Fibroblast of upper back skin (primary cell): ENCODE measurements at regions not wholly inside any gene's neighbourhood (a gene's known extent, or its start where the extent isn't known, plus 50 kb on each side); places are given as distances from the start of the nearest gene placed in this dataset.
"Not testable (repeated sequence)": the region's sequence is repeated elsewhere in the genome, so short reads cannot be mapped to it uniquely, and the experiment has no call there.

Source experiments
- DNase-seq: peaks from one replicate; pipeline ENCODE4 v3.0.0-alpha.2; 2013

GRCh38 chr22:23459645-23460516, 120.2 kb downstream of the IGLL1 start:
- not testable (repeated sequence) for DNase-seq

GRCh38 chr22:23458663-23459541, 121.2 kb downstream of the IGLL1 start:
- no peak for DNase-seq

DNA sequence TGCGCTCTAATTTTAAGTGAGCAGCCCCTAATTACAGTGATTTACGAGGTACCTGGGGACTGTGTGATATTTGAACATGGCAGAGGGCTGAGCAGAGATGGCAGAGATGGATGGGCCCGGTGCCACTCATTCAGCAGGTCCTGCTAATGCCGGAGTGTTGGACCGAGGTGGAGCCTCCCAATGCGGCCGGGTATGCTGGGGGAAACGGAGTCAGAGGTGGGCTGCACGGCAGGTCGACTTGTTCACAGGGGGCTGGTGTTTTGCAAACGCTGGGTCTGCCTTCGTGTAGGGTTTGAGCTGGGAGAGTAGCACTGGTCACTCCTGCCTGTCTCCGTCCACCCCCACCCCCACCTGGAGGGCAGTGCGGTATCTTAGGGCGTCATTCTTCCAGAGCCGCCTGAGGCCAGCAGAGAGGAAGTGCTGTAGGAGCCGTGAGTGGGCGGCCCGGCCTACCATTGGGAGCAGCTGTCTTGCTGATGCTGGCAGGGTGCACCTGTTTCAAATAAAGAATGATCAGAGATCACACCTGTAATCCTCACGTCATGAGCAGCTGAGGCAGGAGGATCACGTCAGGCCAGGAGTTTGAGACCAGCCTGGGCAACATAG, 122.6 kb downstream of the IGLL1 start:
- no peak for DNase-seq

- not testable (repeated sequence) for DNase-seq
Observed at GRCh38 chr22:23456666-23457379, 123.3 kb downstream of the IGLL1 start.

DNA sequence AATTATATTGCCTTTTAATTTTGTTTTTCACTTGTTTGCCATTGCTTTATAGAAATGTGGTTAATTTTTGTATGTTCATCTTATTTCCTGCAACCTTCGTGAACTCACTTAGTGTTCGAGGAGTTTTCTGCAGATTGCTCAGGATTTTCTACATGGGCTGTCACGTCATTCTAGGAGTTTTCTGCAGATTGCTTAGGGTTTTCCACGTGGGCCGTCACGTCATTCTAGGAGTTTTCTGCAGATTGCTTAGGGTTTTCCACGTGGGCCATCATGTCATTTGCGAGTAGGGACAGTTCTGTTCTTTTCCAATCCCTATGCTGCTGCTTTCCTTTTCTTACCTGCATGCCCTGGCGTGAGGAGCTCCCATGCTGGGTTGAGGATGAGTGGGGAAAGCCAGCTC, 125.7 kb downstream of the IGLL1 start:
- DNase-seq, result not testable (repeated sequence)

GRCh38 chr22:23453277-23453676, 126.8 kb downstream of the IGLL1 start:
- DNase-seq, result no peak

DNA sequence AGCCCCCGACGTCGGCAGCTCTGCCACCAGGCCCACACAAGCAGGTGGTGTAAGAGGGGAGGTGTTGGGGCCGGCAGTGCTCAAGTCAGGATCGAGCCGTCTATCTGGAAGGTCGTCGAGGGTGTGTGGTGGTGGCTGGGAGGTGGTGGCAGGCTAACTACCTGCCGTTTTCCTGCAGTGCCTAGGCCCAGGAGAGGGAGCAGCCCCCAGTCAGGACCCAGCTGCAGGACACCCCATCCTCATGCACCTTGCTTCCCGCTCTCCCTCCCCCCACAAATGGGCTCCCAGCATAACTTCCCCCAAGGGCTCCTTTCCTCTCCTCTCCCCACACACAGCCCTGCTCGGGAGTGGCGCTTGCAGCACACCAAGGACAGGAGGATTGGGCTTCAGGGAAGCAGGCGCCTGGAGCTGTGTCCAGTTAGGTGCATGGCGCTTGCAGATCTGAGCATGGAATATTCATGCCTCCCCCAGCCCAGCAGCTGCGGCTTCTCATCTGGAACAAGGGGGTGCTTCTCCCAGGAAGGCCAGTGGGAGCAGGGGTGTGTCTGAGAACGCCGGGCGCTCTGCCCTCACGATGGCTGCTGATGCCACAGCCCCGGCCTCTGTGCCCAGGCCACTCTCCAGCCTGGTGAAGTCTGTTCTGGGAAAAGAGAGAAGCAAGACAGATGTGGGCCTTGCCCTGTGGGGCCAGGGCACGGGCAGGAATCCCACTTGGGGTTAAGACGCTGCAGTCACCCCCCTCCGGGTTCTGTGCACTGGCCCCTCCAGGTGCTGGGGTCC, 127.7 kb downstream of the IGLL1 start:
- DNase-seq, result no peak

- not testable (repeated sequence) for DNase-seq
Observed at GRCh38 chr22:23451452-23452230, 128.4 kb downstream of the IGLL1 start.

DNA sequence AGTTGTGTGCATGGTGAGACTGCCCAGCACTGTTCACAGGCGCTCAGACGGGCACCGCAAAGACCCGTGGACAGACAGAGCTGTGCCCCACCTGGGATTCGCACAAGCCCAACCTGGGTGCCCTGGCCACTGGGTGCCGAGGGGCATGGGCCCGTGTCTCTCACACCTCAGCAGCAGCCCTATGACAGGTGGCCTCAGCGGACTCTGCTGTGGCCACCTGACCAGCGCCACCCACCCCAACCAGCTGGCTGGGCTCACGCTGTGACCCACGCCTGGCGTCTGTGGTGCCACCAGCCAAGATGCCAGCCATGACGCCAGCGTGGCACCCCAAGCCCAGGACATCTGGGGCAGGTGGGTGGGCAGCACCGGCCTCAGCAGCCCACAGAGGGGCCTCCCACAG, 129.3 kb downstream of the IGLL1 start:
- not testable (repeated sequence) for DNase-seq

- DNase-seq, result no peak
Observed at GRCh38 chr22:23450434-23450795, 129.7 kb downstream of the IGLL1 start.

DNA sequence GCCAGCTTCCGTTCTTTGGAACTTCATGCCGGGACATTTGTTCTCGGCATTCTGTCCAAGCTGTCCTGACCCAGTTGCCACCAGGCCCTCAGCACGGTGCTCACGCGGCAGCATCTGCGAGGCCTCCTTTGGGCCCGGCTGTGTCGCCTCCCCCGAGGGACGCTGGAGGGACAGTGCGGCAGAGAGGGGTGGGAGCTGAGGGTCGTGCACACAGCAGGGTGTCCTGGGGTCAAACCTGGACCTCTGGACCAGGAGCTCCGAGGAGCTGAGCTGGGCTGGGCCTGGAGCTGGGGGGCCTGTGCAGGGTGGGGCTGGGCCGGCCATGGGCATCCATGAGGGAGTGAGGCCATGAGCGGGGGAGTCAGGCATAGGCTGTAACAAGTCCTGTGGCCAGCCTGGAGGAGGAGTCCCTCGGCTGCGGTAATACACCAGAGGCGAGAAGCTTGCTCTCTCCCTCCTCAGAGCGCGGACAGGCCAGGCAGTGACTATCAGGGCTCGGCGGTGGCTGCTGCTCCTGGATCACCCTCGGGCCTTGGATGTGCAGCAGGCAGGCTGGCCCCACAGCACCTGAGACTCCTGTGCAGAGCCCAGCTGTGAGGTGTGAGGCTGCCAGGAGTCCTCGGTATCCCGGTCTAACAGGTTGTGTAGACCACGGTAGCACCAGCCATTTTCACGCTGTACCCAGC, 130.2 kb downstream of the IGLL1 start:
- not testable (repeated sequence) for DNase-seq

DNA sequence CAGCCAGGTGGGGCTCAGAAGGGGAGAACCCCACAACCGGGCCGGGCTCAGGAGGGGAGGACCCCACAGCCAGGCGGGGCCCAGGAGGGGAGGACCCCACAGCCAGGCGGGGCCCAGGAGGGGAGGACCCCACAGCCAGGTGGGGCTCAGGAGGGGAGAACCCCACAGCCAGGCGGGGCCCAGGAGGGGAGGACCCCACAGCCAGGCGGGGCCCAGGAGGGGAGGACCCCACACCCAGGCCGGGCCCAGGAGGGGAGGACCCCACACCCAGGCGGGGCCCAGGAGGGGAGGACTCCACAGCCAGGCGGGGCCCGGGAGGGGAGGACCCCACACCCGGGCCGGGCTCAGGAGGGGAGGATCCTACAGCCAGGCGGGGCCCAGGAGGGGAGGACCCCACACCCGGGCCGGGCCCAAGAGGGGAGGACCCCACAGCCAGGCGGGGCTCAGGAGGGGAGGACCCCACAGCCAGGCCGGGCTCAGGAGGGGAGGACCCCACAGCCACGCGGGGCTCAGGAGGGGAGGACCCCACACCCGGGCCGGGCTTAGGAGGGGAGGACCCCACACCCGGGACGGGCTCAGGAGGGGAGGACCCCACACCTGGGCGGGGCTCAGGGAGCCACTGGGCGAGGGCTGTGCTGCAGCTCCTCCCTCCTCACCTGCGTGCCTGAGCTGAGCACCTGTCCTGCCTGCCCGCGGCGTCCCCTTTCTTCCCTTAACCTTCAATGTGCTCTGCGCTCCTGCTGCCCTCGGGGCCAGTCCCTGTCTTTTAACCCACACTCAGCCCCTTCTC, 131.4 kb downstream of the IGLL1 start:
- not testable (repeated sequence) for DNase-seq

DNA sequence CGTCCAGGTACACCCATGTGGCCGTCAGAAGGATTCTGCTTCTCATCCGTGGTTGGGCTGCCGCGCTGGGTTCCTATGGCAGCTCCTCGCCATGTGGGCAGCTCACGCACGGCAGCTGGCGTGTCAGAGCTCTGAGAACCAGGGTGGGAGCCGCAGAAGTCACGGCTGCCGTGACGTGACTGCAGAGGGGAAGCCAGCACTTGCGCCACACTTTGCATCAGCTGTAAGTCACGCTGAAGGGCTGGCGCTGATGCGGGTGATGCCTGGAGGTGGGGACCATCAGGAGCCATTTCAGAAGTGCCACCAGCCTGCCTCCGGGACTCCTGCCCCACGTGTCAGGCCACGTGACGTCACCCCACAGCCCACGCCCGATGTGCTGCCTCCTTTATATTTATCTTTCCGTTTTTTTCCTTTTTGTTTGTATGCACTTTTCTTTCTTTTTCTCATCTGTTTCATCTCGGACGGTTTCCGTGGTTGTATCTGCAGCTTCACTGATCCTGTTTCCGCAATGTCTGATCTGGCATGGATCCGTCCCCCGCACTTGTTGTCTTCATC, 133.2 kb downstream of the IGLL1 start:
- no peak for DNase-seq

DNA sequence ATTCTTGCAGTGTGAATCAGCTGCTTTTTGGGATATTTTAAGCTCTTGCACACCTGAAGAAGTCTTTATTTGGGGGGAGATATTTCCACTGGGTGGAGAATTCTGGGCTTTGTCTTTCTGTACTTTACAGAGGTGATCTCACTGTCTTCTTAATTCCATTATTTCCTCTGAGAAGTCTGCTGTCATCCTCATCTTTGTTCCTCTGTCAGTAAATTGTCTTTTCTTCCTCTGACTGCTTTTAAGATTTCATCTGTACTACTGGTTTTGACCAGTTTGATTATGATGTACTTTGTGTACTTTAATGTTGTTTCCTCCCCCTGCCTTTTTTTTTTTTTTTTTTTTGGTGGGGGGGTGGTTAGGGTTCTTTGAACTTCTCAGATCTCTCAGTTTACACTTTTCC, 133.9 kb downstream of the IGLL1 start:
- DNase-seq, result not testable (repeated sequence)

GRCh38 chr22:23443905-23444304, 136.2 kb downstream of the IGLL1 start:
- not testable (repeated sequence) for DNase-seq

DNA sequence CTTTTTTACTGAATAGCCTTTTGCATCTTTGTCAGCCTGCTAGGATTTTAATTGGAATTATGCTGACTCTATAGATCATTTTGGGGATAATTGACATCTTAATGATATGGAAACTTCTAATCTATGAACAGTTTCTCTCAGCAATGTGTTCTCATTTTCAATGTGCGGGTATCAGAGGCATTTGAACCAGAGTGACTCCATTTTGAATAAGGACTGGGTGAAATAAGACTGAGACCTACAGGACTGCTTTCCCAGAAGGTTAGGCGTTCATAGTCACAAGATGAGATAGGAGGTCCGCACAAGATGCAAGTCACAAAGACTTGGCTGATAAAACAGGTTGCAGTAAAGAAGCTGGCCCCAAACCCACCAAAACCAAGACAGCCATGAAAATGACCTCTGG, 140.5 kb downstream of the IGLL1 start:
- DNase-seq, result not testable (repeated sequence)

DNA sequence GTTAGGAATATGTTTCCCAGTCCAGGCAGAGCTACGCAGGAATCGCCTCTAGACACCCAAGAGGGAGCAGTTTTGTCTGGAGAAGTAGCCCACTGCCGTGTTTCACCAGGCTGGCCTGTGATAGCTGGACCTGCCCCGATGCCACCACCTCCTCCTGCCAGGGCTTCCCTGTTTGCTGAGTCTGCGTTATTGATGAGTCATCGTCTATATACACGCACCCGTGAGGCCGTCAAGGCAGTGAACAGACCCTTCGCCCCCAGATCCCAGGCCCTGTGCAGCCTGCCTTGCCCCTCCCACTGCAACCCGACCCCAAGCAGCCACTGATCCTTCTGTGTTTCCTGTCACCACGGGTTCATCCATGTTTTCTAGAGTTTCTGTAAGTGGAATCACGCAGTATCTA, 141.9 kb downstream of the IGLL1 start:
- DNase-seq, result no peak

DNA sequence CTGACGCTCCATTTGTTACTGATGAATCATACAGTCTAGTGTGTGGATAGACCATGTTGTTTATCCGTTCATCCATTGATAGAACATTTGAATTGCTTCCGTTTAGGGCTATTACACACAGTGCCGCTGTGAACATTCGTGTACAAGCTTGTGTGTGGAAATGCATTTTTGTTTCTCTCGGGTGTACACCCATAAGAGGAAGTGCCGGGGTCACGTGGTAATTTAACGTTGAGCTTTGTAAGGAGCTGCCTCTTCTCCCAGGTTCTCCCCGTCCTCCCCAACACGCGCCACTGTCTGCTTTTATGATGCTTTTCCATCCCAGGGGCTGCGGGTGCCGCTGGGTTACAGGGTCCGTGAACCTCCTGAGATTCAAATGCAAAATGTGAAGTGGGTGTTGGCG, 142.3 kb downstream of the IGLL1 start:
- DNase-seq, result no peak

DNA sequence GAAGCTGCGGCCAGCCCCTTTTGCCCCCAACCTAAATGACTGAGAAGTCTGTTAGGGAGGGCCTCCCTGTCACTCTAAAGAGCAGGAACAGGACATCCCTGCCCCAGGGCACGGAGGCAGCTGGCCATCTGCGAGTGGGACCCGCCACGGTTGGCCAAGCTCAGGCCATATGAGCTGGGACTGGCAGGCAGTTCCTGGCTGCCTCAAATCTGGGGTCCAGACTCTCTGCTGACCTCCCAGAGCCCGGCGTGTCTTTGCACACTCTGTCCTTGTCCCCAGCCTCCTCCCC, 143.0 kb downstream of the IGLL1 start:
- DNase-seq, result not testable (repeated sequence)
